Upper lobe of left lung (tissue), 4 donors: ENCODE measurements at regions not wholly inside any gene's neighbourhood (a gene's known extent, or its start where the extent isn't known, plus 50 kb on each side); places are given as distances from the start of the nearest gene placed in this dataset.

Experiments
- CTCF ChIP-seq, 6 experiments: fragments of 450-650 bp in 4 of 6; fragments of 200-600 bp in 2 of 6; sonication (generic) in 2 of 6; IDR thresholded peaks; one replicate each; pipeline ENCODE4 v1.5.1; 2016 to 2019; ENCODE audit warnings: antibody characterized with exemption in 6 of 6
- EP300 ChIP-seq, 4 donors: sonication (generic); formaldehyde crosslinking; IDR thresholded peaks; one replicate each; pipeline ENCODE4 v1.5.1; 2017; ENCODE audit warnings: antibody characterized with exemption in 4 of 4, control low read depth in 2 of 4
- POLR2A ChIP-seq, 4 donors: fragments of 450-650 bp; IDR thresholded peaks; one replicate each; pipeline ENCODE4 v1.5.1; 2016 to 2017; ENCODE audit warnings: antibody characterized with exemption in 4 of 4, mild to moderate bottlenecking in 2 of 4

DNA sequence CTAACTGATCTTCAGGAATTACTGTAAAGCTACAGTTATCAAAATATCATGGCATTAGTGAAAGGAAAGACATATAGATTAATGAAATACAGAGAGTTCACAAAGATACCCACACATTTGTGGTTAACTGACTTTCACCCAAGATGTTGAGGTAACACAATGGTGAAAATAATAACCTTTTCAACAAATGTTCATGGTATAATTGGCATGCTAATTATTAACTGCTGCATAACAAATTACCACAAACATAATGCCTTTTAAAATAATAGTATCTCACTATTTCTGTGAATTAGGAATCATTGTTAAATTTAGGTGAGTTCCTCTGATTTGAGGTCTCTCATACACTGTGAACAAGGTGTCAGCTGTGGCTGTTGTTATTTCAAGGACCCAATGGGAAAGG lies 1493.1 kb upstream of the ACVR2A start:
- no peak for TF ChIP-seq EP300 (IDR thresholded peaks at IDR 0.05)
- no peak for TF ChIP-seq CTCF (IDR thresholded peaks at IDR 0.05)
- TF ChIP-seq POLR2A (IDR thresholded peaks at IDR 0.05), result no peak
